ENCODE measurements at regions not wholly inside any gene's neighbourhood (a gene's known extent, or its start where the extent isn't known, plus 50 kb on each side); places are given as distances from the start of the nearest gene placed in this dataset.
A peak's percentile ranks its signal among the peaks of the same experiment; 100 is the strongest.
"Not testable (repeated sequence)": the region's sequence is repeated elsewhere in the genome, so short reads cannot be mapped to it uniquely, and the experiment has no call there.

DNA sequence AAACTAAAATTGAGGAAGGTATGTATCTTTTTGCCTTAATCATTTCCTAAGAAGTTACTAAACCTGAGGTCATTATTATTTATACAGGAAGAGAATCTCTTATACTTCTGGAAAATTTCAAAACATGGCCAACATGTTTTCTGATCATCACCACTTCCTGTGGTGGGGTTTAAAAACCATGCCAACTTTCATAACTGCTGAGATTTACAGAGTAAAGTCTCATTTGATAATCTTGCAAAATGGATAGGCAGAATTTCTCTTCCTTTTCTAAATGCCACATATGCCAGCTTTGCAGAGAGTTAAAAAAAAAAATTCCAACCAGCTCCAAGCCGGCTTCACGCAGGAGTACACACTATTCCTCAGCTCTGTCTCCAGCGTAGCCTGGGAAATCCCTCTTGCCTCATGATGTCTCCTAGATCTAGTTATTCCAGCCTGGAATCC is 124.3 kb upstream of the SPRED1 start:
- DNase-seq (ENCODE audit: low read depth): no peak

DNA sequence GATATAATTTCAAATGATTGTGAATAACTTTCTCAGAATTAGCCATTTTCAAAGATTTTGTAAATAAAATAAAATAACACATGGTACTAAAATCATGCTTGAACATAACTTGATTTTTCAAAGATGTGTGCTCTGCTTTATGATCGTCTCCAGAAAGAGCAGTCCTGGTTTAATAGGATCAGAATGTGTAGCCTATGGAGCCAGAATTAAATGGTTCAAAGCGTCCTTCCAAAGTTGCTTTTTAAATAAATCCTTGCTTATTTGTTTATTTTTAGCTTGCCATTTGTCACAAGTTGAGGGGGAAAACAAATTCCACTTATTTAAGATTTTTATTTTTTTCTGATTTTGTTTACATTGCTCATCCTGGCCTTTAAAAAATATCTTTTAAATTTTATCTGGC is 123.7 kb upstream of the SPRED1 start:
- no peak for DNase-seq (ENCODE audit: low read depth)

DNA sequence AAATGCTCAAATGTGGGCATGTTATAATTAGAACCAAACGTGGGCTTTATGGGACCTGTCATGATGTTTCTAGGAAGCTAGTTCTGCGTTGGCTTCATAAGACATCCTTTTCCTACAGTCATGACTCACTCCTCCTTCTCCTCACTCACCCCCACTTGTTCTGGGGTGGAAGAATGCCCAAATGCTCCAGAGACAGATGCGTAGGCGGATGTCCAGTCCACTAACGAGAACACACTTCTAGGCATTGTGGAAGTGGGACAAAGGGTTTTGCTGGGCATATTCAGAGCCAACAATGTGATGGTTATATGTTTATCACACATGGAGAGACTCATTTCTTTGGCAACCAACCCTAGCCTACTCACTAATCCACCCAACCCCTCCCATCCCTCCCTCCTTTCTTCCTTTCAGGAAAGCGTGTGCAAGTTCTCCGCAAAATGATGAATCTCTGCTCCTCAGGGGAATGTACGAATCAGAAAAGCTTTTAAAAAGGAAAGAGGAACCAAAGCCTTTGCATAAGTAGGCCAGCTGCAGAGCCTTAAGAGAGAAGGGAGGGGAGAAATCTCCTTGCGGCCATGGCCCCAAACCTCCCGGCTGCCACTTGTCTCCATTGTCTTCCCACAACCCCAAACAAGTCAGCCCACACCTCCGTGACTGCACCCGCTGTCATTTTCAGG is 123.0 kb upstream of the SPRED1 start:
- peak; percentile 98 for DNase-seq (ENCODE audit: low read depth)

DNA sequence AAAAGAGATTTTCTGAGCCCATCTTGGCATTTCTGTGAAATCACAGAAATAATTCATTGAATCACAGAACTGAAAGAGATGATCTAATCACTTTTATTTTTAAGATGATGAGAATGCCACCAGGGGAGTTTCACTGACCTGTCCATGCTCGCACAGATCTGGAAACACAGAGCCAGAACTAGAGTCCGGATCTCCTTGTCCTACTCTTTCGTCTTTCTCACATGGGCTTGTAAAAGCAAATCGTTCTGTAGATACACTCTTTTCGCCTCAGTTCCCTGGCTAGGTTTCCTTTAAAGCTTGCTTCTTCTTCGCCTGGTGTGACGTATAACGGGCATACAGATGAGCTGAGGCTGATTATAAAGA is 122.5 kb upstream of the SPRED1 start:
- DNase-seq (ENCODE audit: low read depth): no peak

DNA sequence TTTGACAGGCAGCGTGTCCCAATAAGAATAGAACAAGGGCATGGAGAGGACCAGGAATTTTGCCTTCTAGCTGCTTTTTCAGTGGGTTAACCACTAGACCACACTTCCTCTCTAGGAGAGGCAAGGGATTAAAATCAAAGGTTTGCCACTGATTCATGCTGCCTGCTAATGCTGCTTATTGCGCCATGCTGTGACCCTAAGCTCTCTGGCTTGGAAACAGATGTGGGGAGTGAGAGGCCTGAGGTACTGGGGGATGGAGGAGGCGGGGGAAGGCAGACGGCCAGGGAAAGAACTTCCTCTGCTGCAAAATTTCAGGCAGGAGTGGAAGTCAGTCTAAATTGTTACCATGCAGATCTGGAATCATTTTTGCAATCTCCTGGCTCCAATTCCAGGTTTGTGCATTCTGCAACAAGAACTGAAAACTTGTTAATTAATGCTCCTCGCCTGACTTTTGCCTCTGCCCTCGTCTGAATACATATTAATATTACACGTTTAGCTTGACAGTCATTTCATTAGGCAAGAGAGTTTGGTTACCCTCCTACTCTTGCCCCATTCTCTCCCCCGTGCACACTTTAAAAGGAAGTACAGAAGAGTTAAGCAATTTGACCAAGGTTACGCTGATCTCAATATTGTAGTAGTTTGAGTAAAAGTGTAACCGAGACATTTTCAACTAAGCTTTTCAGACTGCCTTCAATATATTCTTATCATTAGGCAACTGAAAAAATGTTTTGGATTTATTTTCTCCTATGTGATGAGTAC is 121.7 kb upstream of the SPRED1 start:
- DNase-seq (ENCODE audit: low read depth): peak; percentile 94

DNA sequence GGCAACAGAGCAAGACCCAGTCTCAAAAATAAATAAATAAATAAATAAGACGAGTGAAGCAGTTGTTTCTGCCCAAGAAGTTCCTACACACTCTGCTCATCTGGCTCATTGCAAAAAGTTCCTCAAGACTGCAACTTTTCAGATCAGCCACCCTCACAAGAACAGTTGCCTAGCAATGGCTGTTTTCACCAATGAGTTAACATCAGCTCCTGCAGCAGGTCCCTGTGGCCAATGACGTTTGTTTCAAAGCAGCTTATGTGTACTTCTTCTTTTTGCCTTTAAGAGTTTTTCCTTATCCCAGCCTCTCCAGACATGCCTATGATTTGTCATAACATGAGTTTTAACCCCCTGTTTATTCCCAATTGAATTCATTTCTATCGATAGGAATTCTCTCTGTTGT is 118.4 kb upstream of the SPRED1 start:
- DNase-seq (ENCODE audit: low read depth): no peak

DNA sequence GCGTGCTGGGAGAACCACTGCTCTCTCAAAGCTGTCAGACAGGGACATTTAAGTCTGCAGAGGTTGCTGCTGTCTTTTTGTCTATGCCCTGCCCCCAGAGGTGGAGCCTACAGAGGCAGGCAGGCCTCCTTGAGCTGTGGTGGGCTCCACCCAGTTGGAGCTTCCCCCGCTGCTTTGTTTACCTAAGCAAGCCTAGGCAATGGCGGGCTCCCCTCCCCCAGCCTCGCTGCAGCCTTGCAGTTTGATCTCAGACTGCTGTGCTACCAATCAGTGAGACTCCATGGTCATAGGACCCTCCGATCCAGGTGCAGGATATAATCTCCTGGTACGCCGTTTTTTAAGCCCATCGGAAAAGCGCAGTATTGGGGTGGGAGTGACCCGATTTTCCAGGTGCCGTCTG is 110.4 kb upstream of the SPRED1 start:
- not testable (repeated sequence) for DNase-seq (ENCODE audit: low read depth)

DNA sequence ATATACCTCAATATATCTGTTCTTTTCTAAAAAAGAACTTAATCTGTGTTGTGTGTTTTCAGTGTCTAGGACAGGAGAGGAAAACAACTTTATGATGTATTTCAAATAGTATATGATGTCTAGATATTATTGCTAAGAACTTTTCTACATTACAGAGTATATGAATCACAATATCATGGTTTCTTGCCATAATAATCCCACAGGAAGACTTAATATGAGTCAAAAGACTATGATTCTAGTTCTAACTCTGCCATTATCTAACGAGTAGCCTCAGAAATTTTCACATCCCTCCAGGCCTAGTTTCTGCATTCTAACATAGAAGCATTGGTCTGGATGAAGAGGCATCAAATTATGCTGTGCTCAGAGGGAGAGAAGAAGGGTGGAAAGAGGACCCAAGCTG is 107.7 kb upstream of the SPRED1 start:
- DNase-seq (ENCODE audit: low read depth): no peak

DNA sequence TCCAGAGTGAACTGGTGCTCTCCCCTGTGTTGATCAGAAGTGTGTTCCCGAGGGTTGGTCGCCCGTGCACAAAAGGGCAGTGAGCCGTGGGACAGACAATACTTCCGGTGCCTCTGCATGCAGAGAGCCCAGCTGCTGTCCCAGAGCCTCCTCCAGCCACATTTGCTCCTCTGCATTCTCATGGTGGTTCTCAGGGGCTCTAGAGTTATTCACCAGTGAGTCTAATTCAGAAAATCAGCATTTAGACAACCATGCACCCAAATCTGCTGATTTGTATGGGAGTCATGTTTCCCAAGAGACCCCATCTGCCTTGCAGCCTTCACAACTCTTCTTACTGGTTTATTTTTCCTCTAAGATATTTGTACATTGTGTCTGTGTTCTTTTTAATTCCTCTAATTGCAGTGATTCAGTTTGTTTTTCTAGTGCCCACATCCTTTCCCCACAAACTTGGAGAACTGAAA is 107.0 kb upstream of the SPRED1 start:
- DNase-seq (ENCODE audit: low read depth): no peak

DNA sequence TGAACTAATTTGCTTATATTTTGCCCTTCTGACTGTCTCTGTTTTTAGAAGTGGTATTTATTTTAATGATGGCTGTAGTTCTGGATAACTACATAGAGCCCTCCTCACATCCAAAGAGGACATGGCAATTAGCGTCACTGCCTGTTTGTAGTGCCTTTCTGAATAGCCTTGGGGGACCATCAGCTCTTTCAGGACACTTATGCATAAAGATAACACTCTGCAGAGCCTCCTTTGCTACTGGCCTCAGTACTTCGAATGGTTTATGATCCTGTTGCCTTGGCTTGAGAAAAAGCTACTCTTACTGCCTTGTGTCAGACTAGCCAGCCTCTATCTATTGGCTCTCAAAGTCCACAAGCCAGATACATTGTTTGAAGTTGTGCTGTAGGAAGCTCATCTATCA is 105.4 kb upstream of the SPRED1 start:
- no peak for DNase-seq (ENCODE audit: low read depth)

DNA sequence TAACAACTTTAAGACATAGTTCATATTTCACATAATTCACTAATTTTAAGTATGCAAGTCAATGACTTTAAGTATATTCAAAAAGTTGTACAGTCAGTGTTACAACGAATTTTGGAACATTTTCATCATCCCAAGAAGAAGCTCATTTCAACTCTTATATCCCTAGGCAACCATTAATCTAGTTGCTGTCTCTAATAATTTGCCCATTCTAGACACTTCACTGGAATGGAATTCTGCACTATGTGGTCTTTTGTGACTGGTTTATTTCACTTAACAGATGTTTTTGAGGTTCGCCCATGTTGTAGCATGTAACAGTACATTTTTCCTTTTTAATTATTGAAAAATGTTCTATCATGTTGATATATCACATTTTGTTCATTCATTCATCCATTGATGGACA is 104.2 kb upstream of the SPRED1 start:
- DNase-seq (ENCODE audit: low read depth): no peak

DNA sequence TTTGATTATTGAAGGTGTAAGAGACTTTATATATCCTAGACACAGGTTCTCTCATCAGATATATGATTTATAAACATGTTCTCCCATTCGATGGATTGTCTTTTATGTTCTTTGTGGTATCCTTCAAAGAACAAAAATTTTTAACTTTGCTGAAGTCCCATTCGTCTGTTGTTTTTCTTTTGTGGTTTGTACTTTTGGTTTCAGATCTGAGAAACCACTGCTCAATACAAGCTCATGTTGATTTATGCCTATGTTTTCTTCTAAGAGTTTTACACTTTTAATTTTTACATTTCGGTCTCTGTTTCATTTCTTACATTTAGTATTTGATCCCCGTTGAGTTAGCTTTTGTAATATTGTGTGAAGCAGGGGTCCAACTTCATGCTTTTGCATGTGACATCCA is 103.3 kb upstream of the SPRED1 start:
- no peak for DNase-seq (ENCODE audit: low read depth)

DNA sequence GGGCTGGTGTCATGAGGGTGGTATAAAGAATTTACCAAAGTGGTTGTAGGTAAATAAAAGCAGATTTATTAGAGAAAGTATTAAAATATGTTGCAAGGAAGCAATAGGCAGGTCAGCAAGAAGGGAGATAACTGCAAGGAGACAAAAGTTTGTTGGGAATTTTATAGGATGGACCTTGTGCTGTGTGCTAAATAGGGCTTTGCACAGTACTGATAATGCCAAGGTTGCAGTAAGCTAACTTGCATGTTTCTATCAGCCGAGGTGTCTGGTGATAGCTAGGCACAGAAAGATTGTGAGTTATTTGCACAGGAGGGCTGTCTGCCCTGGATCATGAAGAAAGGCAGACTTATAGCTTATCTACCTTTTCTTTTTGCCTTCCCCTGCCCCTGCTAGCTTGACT is 102.5 kb upstream of the SPRED1 start:
- DNase-seq (ENCODE audit: low read depth): no peak

DNA sequence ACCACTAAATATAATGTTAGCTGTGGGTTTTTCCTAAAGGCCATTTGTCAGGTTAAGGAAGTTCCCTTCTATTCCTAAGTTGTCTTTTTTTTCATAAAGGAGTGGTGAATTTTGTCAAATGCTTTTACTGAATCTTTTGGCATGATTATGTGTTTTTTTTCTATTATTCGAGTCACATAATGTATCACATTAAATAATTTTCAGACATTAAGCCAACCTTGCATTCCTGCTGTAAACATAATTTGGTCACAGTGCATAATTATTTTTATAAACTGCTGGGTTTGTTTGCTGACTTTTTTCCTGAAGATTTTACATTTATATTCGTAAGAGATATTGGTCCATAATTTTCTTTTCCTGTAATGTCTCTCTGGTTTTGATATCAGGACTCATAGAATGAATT is 101.8 kb upstream of the SPRED1 start:
- no peak for DNase-seq (ENCODE audit: low read depth)

DNA sequence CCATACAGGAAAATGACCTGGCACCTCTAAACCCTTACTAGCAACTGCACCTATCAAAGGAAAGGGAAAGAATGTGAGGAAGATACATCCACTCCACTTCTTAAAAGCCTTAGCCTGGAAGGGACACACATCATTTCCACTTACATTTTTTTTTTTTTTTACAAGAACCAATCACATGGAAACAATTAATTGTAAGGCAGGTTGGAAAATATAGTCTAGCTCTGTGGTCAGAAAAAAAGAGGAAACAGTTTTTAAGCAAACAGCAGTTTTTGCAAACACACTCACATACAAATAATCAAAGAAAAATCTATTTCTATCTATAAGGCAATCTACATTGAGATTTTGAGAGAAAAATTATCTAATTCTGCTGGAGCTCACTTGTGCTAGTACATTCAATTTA is 98.9 kb upstream of the SPRED1 start:
- DNase-seq (ENCODE audit: low read depth): no peak

DNA sequence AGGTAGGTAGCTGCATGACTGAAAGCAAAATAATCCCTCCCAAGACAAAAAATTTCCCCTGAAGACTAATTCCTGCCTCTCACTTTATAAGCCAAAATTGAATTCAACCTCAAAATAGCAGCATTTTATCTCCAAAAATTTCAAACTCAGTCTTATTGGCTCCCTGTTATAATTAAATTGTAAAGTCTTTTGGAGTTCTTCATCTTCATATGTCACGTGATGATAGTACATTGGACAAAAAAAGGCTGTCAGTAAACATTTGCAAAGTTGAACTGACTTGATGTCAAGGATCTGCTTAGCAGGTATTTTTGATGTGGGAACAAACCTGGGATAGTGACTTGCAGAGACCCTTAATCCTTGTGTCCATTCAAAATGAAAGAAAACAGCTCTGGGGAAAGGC is 98.4 kb upstream of the SPRED1 start:
- no peak for DNase-seq (ENCODE audit: low read depth)

DNA sequence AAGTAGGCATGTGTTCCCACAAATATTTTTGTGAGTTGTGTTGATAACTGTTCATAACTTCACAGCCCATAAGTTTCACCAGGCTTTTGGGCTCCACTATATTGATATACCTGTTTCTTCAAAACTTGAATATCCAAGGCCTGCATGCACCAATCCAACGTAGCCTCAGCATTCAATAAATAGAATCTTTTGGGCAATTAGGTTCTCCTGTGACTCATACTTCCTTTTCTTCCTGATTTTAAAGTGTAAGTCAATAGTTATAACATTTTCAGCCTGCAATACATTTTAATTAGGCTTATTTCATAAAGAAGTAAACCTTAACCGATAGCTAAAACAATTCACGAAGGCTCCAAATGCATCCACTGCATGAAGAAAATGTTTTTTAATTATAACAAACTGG is 97.8 kb upstream of the SPRED1 start:
- DNase-seq (ENCODE audit: low read depth): no peak

DNA sequence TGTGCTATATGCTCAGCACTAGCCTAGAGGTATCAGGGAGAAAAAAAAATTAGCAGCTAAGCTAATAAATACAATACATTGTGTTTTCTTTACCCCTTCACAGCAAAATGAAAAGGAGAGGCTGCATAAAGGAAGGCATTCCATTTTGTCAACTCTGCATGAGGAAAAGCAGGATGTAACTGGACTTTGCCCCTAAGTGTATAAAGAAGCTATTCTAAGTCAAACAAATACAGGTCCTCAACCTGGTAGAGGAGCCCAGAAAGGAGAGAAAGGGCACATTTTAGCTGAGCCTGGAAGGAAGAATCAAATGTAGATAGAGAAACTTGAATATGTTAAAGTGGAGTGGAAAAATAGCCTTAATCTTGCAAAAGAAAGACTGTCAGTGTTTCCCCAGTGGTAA is 89.0 kb upstream of the SPRED1 start:
- no peak for DNase-seq (ENCODE audit: low read depth)

DNA sequence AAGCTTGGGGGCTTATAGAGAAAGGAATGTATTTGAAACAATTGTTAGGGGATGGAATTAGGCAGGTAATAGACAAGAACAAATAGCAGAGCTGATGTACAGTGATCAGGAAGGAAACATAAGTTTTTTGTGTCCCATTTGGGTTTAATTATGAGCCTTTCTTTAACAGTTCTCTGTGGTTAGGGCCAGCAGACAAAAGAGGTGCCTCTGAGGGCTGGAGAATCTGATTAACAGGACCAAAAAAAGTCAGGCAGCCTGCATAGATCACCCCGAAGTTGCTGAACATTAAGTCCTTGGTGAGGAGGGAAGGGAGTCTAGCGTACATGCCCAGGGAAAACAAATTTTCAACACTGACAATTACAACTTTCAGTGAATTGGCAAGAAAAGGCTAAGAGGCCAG is 88.6 kb upstream of the SPRED1 start:
- DNase-seq (ENCODE audit: low read depth): no peak

DNA sequence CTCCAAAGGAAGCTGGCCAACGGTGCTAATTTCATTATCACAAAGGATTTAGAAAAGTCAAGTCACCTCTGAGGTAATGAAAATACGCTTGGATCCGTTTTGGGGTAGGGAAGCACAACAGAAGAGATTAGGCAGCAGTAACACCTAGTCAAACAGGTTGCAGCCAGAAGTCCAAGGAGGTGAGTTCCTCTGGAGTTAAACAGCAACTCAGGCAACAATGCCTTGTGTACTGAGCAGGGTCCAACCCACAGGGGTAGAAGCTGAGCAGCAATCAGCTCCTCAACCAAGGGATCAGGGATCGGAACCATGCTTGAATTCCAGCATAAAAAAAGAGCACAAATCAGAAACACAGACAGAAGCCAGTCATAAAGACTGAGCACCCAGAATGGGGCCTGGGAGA is 88.1 kb upstream of the SPRED1 start:
- no peak for DNase-seq (ENCODE audit: low read depth)

DNA sequence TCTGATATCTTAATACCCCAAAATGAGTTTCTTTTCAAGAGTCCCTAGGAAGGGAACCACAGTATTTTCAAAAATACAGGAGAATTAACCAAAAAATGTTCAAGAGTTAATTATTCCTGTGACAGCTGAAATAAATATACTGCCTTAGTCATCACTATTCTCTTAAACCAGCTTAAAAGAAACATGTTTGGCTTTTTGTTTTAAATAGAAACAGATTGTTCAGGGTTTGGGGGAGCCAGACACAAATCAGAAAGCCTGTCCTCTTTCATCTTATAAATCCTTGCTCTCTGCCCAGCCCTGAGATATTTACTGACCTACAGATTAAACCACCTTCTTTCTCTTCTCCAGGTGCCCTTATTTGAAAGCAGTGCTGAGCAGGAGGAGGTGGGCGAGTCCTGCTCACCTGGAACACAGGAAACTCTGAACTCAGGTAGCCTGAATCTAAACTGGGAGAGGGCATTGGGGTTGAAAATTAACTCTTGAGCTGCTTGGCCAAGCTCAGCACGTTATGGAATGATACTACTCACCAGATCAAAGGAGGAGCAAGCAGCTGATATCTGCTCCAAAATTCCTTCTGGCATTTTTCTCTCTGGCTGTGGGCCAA is 84.1 kb upstream of the SPRED1 start:
- no peak for DNase-seq (ENCODE audit: low read depth)

DNA sequence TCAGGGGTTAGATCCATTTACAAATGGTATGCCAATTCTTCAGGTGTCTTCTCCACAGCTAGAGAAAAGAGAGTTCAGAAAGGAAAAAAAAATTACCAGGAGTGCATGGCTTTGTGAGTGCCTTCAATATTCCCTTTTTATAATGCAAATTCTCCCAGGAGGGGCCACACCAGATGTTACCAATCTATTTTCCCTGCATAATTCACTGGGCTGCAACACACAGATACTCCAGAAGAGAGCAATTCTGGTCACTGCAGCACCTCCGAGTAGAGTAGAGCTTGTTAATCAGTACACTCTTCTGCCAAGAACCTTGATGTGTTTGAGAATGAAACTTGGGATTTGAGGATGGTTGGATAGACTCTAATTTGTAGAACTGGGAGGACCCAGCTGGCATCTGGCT is 80.7 kb upstream of the SPRED1 start:
- DNase-seq (ENCODE audit: low read depth): no peak

DNA sequence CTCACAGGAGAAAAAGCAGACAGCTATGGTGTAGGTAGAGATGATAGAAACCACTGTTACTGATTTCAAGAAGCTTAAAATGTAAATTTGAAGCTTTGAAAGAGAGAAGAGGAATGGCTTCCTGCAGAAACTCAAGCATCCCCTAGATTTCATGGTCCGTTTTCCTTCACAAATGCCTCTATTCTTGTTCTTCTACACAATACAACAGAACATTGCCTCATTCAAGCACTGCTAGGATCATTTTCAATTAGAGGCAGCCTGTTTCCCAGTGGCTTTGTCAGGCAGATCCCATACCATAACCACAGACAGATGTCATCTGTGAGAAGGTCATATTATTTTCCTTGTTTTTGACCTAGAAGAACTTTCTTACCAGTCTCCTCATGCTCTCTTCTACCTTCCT is 77.9 kb upstream of the SPRED1 start:
- DNase-seq (ENCODE audit: low read depth): no peak

DNA sequence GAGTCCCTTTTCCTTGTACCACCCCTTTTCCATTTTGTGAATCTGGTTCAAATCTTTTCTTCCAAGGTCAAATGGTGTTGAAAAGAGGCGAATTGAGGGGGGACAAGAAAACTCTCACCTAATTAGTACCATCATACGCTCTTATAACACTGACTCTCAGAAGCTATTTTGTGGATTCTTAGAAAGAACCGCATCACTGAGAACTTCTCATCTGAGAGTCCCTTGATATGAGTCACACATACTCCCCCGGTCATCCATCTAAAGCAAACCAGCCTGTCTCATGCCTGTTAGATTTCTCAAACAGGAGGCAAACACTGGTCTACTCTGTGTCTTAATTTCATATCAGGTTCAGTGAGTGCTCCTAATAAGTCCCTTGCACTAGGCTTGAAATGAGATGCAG is 76.5 kb upstream of the SPRED1 start:
- no peak for DNase-seq (ENCODE audit: low read depth)
